ENCODE measurements at regions not wholly inside any gene's neighbourhood (a gene's known extent, or its start where the extent isn't known, plus 50 kb on each side); places are given as distances from the start of the nearest gene placed in this dataset.

DNA sequence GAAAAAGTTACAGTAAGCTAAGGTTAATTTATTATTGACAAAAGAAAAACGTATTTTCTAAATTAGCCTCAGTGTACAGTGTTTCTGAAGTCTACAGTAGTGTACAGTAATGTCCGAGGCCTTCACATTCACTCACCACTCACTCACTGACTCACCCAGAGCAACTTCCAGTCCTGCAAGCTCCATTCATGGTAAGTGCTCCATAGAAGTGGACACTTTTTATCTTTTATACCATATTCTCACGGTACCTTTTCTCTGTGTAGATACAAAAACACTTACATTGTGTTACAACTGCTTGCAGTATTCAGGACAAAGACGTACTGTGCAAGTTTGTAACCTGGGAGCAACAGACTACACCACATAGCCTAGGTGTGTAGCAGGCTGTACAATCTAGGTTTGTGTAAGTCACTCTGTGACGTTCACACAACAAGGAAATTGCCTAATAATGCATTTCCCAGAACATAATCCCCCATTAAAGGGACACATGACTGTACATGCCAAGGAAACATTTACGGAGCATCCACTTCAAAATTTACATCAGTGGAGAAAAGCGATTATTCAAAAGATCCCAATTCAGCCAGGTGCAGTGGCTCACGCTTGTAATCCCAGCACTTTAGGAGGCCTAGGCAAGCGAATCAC lies 133.4 kb downstream of the BANF2 start:
- H3K27me3 Mint-ChIP-seq (ENCODE audit: low read depth, unreplicated experiment), result no peaks in the 10 kb centered on the region
- Histone ChIP-seq H3K9me3 (ENCODE audit: insufficient read depth, low read depth, low read length) (no peaks in the 10 kb centered on the region), H4K20me1 (ENCODE audit: insufficient read depth, low read length) (no peaks in the 10 kb centered on the region), H2AFZ (ENCODE audit: low read depth, low read length) (no peak overlapping the region), H3K27ac (ENCODE audit: low read depth, low read length) (peak overlapping the region; percentile 20), H3K4me1 (ENCODE audit: insufficient read depth, low read length) (peaks cover 38% of the 10 kb centered on the region), H3K36me3 (ENCODE audit: insufficient read depth, low read length) (no peaks in the 10 kb centered on the region), H3K9ac (ENCODE audit: low read length) (no peak overlapping the region), H3K4me2 (ENCODE audit: low read length) (peak overlapping the region; percentile 30), H3K79me2 (ENCODE audit: insufficient read depth, low read length) (no peaks in the 10 kb centered on the region), H3K4me3 (ENCODE audit: insufficient read depth, low read depth, low read length) (no peak overlapping the region), H3K27me3 (ENCODE audit: insufficient read depth, low read length) (no peaks in the 10 kb centered on the region)
- H3K9me3 Mint-ChIP-seq (ENCODE audit: unreplicated experiment), result peaks cover 4% of the 10 kb centered on the region
- H3K4me3 Mint-ChIP-seq (ENCODE audit: unreplicated experiment), result no peak overlapping the region
- FAIRE-seq (peak; percentile 43), DNase-seq (ENCODE audit: low read depth) (peak; percentile 26)
- H3K4me1 Mint-ChIP-seq (ENCODE audit: low read depth, unreplicated experiment), result peaks cover 21% of the 10 kb centered on the region
- TF ChIP-seq, protein P1, sequence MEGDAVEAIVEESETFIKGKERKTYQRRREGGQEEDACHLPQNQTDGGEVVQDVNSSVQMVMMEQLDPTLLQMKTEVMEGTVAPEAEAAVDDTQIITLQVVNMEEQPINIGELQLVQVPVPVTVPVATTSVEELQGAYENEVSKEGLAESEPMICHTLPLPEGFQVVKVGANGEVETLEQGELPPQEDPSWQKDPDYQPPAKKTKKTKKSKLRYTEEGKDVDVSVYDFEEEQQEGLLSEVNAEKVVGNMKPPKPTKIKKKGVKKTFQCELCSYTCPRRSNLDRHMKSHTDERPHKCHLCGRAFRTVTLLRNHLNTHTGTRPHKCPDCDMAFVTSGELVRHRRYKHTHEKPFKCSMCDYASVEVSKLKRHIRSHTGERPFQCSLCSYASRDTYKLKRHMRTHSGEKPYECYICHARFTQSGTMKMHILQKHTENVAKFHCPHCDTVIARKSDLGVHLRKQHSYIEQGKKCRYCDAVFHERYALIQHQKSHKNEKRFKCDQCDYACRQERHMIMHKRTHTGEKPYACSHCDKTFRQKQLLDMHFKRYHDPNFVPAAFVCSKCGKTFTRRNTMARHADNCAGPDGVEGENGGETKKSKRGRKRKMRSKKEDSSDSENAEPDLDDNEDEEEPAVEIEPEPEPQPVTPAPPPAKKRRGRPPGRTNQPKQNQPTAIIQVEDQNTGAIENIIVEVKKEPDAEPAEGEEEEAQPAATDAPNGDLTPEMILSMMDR (IDR thresholded peaks at IDR 0.05; ENCODE audit: insufficient read depth, low read depth, low read length), result no peak
- TF ChIP-seq EZH2 (IDR thresholded peaks at IDR 0.05; ENCODE audit: insufficient read depth, low read length), result no peak
- no peaks in the 10 kb centered on the region for H3K36me3 Mint-ChIP-seq (ENCODE audit: low read depth, unreplicated experiment)
- no peak overlapping the region for H3K27ac Mint-ChIP-seq (ENCODE audit: unreplicated experiment)

DNA sequence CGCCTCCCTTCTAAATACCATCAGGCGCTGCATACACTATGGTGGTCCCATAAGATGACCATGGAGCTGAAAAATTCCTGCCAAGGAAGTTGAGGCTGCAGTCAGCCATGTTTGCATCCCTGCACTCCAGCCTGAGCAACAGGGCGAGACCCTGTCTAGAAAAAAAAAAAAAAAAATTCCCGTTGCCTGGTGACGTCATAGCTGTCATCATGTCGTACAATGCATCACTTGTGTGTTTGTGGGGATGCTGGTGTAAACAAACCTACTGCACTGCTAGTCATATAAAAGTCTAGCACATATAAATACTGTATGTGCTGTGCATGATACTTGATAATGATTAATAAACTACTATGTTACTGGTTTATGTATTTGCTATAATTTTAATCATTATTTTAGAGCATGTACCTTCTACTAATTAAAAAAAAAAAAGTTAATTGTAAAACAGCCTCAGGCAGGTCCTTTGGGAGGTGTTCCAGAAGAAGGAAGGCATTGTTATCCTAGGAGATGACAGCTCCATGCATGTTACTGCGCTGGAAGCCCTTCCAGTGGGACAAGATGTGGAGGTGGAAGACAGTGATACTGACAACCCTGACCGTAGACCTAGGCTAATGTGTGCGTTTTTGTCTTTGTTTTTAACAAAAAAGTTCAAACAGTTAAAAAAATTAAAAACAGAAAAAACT lies 132.6 kb downstream of the BANF2 start:
- Histone ChIP-seq H2AFZ (ENCODE audit: low read depth, low read length) (no peak overlapping the region), H3K79me2 (ENCODE audit: insufficient read depth, low read length) (no peaks in the 10 kb centered on the region), H3K9me3 (ENCODE audit: insufficient read depth, low read depth, low read length) (no peaks in the 10 kb centered on the region), H4K20me1 (ENCODE audit: insufficient read depth, low read length) (no peaks in the 10 kb centered on the region), H3K4me3 (ENCODE audit: insufficient read depth, low read depth, low read length) (no peak overlapping the region), H3K36me3 (ENCODE audit: insufficient read depth, low read length) (no peaks in the 10 kb centered on the region), H3K27ac (ENCODE audit: low read depth, low read length) (peak overlapping the region; percentile 40), H3K9ac (ENCODE audit: low read length) (no peak overlapping the region), H3K4me2 (ENCODE audit: low read length) (no peak overlapping the region), H3K4me1 (ENCODE audit: insufficient read depth, low read length) (peaks cover 38% of the 10 kb centered on the region), H3K27me3 (ENCODE audit: insufficient read depth, low read length) (no peaks in the 10 kb centered on the region)
- DNase-seq (ENCODE audit: low read depth) (no peak), FAIRE-seq (no peak)
- H3K36me3 Mint-ChIP-seq (ENCODE audit: low read depth, unreplicated experiment), result no peaks in the 10 kb centered on the region
- TF ChIP-seq EZH2 (IDR thresholded peaks at IDR 0.05; ENCODE audit: insufficient read depth, low read length), result no peak
- TF ChIP-seq, protein P1 (IDR thresholded peaks at IDR 0.05; ENCODE audit: insufficient read depth, low read depth, low read length), result no peak
- H3K4me3 Mint-ChIP-seq (ENCODE audit: unreplicated experiment), result no peak overlapping the region
- H3K27me3 Mint-ChIP-seq (ENCODE audit: low read depth, unreplicated experiment), result no peaks in the 10 kb centered on the region
- no peak overlapping the region for H3K27ac Mint-ChIP-seq (ENCODE audit: unreplicated experiment)
- peaks cover 4% of the 10 kb centered on the region for H3K9me3 Mint-ChIP-seq (ENCODE audit: unreplicated experiment)
- peaks cover 21% of the 10 kb centered on the region for H3K4me1 Mint-ChIP-seq (ENCODE audit: low read depth, unreplicated experiment)
